ENCODE measurements at regions not wholly inside any gene's neighbourhood (a gene's known extent, or its start where the extent isn't known, plus 50 kb on each side); places are given as distances from the start of the nearest gene placed in this dataset.
"Not testable (repeated sequence)": the region's sequence is repeated elsewhere in the genome, so short reads cannot be mapped to it uniquely, and the experiment has no call there.

DNA sequence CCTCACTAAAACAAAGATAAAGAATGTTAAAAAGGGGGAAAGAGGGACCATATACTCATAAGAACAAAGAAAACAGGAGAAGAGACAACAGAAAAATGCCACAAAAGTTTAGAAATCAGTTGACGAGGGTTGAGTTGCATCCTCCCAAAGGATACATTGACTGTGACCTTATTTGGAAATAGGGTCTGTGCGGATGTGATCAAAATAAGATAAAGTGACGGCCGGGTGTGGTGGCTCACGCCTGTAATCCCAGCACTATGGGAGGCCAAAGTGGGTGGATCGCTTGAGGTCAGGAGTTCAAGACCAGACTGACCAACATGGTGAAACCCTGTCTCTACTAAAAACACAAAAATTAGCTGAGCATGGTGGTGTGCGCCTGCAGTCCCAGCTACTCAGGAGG is 79.1 kb upstream of the FREM1 start:
- TF ChIP-seq, protein P1, sequence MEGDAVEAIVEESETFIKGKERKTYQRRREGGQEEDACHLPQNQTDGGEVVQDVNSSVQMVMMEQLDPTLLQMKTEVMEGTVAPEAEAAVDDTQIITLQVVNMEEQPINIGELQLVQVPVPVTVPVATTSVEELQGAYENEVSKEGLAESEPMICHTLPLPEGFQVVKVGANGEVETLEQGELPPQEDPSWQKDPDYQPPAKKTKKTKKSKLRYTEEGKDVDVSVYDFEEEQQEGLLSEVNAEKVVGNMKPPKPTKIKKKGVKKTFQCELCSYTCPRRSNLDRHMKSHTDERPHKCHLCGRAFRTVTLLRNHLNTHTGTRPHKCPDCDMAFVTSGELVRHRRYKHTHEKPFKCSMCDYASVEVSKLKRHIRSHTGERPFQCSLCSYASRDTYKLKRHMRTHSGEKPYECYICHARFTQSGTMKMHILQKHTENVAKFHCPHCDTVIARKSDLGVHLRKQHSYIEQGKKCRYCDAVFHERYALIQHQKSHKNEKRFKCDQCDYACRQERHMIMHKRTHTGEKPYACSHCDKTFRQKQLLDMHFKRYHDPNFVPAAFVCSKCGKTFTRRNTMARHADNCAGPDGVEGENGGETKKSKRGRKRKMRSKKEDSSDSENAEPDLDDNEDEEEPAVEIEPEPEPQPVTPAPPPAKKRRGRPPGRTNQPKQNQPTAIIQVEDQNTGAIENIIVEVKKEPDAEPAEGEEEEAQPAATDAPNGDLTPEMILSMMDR (IDR thresholded peaks at IDR 0.05): not testable (repeated sequence)
- not testable (repeated sequence) for TF ChIP-seq POLR2AphosphoS5, POLR2A (IDR thresholded peaks at IDR 0.05)

Data from prostate gland (tissue), 2 donors.